Stimulated activated naive CD4-positive, alpha-beta T cell (primary cell): ENCODE measurements at regions not wholly inside any gene's neighbourhood (a gene's known extent, or its start where the extent isn't known, plus 50 kb on each side); places are given as distances from the start of the nearest gene placed in this dataset.

Experiments used
- DNase-seq, 6 experiments: peaks; one replicate each; lab custom pipeline; 2025; lab: John Stamatoyannopoulos, UW

- no peak for DNase-seq
Measured at GRCh38 chr1:81577004-81577697, 223.6 kb upstream of the ADGRL2 start.

GRCh38 chr1:81574408-81574807 is 226.3 kb upstream of the ADGRL2 start:
- DNase-seq, result no peak

- DNase-seq, result no peak
Measured at GRCh38 chr1:81573458-81573857, 227.3 kb upstream of the ADGRL2 start.

GRCh38 chr1:81571946-81572345 is 228.8 kb upstream of the ADGRL2 start:
- DNase-seq, result no peak

- DNase-seq, result no peak
Measured at GRCh38 chr1:81569761-81570160, 231.0 kb upstream of the ADGRL2 start.

- DNase-seq, result no peak
Measured at GRCh38 chr1:81563632-81564031, 237.1 kb upstream of the ADGRL2 start.

GRCh38 chr1:81562934-81563333 is 237.8 kb upstream of the ADGRL2 start:
- DNase-seq, result no peak

- DNase-seq, result no peak
Measured at GRCh38 chr1:81560629-81561028, 240.1 kb upstream of the ADGRL2 start.

GRCh38 chr1:81559662-81560350 is 240.9 kb upstream of the ADGRL2 start:
- DNase-seq, result no peak

GRCh38 chr1:81558291-81559076 is 242.2 kb upstream of the ADGRL2 start:
- DNase-seq, result no peak

- DNase-seq, result no peak
Measured at GRCh38 chr1:81556968-81557367, 243.8 kb upstream of the ADGRL2 start.

- no peak for DNase-seq
Measured at GRCh38 chr1:81554534-81554933, 246.2 kb upstream of the ADGRL2 start.

GRCh38 chr1:81554108-81554507 is 246.6 kb upstream of the ADGRL2 start:
- no peak for DNase-seq

GRCh38 chr1:81553503-81553902 is 247.2 kb upstream of the ADGRL2 start:
- DNase-seq, result no peak

- no peak for DNase-seq
Measured at GRCh38 chr1:81551946-81552345, 248.8 kb upstream of the ADGRL2 start.

- no peak for DNase-seq
Measured at GRCh38 chr1:81550753-81551152, 250.0 kb upstream of the ADGRL2 start.

- DNase-seq, result no peak
Measured at GRCh38 chr1:81549588-81550127, 251.1 kb upstream of the ADGRL2 start.

- DNase-seq, result no peak
Measured at GRCh38 chr1:81548918-81549587, 251.7 kb upstream of the ADGRL2 start.

- DNase-seq, result no peak
Measured at GRCh38 chr1:81547912-81548303, 252.8 kb upstream of the ADGRL2 start.

GRCh38 chr1:81547261-81547911 is 253.3 kb upstream of the ADGRL2 start:
- DNase-seq, result no peak

- DNase-seq, result no peak
Measured at GRCh38 chr1:81545734-81546133, 255.0 kb upstream of the ADGRL2 start.

- no peak for DNase-seq
Measured at GRCh38 chr1:81543764-81544163, 257.0 kb upstream of the ADGRL2 start.
